GM20000 (cell line): ENCODE measurements at regions not wholly inside any gene's neighbourhood (a gene's known extent, or its start where the extent isn't known, plus 50 kb on each side); places are given as distances from the start of the nearest gene placed in this dataset.

ENCODE experiments used
- DNase-seq: peaks from one replicate; pipeline ENCODE4 v3.0.0; 2012; ENCODE audit warnings: low spot score
- TF ChIP-seq, protein P1 (sequence below): IDR thresholded peaks from 2 replicates; pipeline ENCODE4 v1.5.1; 2012; ENCODE audit warnings: mild to moderate bottlenecking, control low read depth; ENCODE audit errors: extremely low read depth, missing control alignments

DNA sequence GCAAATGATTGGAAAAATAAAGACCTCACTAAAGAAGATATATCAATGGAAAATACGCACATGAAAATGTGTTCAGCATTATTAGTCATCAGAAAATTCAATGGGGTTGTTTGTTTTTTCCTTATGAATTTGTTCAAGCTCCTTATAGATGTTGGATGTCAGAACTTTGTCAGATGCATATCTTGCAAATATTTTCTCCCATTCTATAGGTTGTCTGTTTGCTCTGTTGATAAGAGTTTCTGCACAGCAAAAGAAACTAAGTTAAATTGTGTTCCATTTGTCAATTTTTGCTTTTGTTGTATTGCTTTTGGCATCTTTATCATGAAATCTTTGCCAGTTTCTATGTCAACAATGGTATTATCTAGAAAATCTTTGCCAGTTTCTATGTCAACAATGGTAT, 633.9 kb upstream of the CHORDC1 start:
- TF ChIP-seq, protein P1, sequence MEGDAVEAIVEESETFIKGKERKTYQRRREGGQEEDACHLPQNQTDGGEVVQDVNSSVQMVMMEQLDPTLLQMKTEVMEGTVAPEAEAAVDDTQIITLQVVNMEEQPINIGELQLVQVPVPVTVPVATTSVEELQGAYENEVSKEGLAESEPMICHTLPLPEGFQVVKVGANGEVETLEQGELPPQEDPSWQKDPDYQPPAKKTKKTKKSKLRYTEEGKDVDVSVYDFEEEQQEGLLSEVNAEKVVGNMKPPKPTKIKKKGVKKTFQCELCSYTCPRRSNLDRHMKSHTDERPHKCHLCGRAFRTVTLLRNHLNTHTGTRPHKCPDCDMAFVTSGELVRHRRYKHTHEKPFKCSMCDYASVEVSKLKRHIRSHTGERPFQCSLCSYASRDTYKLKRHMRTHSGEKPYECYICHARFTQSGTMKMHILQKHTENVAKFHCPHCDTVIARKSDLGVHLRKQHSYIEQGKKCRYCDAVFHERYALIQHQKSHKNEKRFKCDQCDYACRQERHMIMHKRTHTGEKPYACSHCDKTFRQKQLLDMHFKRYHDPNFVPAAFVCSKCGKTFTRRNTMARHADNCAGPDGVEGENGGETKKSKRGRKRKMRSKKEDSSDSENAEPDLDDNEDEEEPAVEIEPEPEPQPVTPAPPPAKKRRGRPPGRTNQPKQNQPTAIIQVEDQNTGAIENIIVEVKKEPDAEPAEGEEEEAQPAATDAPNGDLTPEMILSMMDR, result no peak
- DNase-seq, result no peak

DNA sequence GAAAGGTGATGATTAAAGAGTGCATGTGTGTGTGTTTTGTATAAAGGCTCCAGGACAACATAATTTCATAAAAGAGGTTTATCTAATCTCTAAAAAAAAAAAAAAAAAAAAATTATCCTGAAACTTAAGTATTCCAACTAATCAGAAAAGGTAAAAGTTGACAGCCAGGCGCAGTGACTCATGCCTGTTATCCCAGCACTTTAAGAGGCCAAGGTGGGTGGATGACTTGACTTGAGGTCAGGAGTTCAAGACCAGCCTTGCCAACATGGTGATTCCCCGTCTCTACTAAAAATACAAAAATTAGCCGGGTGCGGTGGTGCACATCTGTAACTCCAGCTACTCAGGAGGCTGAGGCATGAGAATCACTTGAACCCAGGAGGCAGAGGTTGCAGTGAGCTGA, 632.7 kb upstream of the CHORDC1 start:
- TF ChIP-seq, protein P1, result no peak
- DNase-seq, result no peak

DNA sequence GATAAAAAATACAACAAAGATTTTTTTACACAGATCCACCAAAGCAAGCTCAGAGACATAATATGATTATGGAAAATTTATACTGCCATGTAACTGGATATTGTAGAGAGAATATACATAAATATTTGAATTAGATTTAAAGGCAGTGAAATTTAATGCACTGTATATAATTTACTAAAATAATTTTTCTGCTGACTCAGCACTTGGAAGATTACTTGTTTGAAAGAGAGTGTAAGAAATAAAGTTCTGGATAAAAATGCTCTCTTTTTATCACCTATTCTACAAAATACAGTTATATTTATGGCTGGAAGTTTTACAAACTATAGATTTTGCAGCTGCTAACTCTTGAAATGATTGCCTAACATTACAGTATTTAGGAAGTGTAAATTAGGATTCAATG, 628.3 kb upstream of the CHORDC1 start:
- TF ChIP-seq, protein P1, result no peak
- DNase-seq, result no peak

DNA sequence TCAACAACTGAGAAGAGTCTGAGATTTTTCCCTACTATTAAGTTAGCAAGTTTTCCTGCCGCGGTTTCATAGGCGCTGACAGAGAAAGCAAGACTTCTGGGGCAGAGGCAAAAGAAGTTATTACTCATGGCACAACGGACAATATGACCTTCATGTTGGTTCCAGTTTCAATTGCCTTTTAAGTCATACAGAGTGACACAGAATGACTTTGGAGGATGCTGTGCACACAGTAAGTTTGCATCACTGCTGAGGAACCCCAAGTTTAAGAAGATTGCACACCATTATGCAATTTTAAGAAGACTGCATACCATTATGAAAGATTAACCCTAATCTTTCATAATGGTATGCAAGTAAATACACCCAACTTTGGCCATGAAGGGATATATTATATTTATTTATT, 626.5 kb upstream of the CHORDC1 start:
- TF ChIP-seq, protein P1, result no peak
- no peak for DNase-seq

DNA sequence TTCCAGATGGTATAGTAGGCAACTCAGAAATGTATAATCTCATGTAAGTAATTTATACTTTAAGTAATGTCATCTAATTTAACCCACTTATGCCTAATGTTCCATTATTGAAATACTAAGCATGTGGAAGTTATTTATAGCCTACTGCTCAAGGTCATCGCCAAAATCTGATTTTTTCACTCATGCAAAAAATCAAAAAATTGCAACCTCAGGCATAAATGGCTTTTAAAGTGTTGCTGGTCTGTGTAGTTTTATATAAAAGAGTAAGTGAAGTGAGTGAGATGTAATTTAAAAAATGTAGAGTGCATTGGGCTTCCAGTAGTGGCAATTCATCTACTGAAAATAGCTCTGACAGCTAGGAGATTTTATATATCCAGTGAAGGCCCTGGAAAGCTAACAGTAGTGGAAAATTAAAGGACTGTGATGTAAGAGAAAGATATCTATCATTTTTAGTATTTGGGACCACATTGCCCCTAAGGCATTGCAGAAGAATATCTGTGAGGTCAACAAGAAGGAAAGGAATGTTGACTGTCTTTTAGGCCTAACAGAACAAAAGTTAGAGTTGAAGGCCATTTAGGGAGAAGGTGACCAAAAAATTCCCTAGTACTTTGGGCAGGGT, 624.5 kb upstream of the CHORDC1 start:
- TF ChIP-seq, protein P1, result no peak

DNA sequence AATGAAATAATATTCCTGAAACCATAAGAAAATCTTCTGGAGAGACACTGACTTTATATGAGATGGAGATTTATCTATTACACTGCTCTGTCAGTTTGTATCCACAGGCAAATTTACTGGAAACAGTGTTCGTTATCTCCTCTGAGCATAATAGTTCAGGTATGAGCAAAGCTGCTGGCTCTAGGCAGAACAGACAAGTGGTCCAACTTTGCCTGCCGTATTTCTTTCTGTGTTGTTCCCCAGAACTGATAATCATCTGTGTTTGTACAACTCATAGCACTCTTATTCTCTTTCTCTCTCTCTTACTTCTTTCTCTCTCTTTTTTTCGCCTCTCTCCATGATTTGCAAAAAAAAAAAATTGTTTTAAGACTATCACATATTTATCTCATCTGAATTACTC, 623.8 kb upstream of the CHORDC1 start:
- TF ChIP-seq, protein P1, result no peak

More for the DNA sequence above, 624.5 kb upstream of the CHORDC1 start:
- no peak for DNase-seq

DNA sequence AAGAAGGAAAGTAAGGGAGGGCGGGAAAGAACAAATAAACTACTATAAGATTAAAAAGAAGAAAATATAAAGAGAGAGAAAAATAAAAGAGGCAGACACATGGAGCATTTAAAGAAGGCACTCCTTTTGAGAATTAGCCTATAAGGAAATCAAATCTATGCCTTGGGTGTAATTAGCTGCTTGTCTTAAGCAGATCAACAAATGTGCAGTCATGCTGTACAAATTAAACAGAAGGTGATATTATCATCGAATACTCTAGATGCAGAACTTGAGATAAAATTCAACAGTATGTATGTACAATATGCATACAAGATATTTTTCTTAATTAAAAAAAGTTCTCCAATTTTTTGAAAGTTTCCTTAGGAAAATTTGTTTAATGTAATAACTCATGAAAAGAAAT, 623.0 kb upstream of the CHORDC1 start:
- TF ChIP-seq, protein P1, result no peak
- DNase-seq, result no peak

More for the DNA sequence above, 623.8 kb upstream of the CHORDC1 start:
- DNase-seq, result no peak
